Pancreas (tissue), 10 donors: ENCODE measurements at regions not wholly inside any gene's neighbourhood (a gene's known extent, or its start where the extent isn't known, plus 50 kb on each side); places are given as distances from the start of the nearest gene placed in this dataset.
A peak's percentile ranks its signal among the peaks of the same experiment; 100 is the strongest.

ENCODE experiments used
- ATAC-seq, 4 donors: fragments of 200-7000 bp; cut with Tn5 transposase; one replicate each; pipeline versions ENCODE4 v1.8.0 to v1.9.1; 2020; ENCODE audit warnings: mild to moderate bottlenecking in 4 of 4, moderate library complexity in 4 of 4
- DNase-seq, 6 donors: peaks; one replicate each; pipeline ENCODE4 v3.0.0-alpha.2; 2020
- FAIRE-seq: peaks from 2 replicates; lab custom pipeline; 2012; peaks lifted over from hg19 to GRCh38; lab: Jason Lieb, UNC
- H3K27ac ChIP-seq, 4 donors: fragments of 200-600 bp; sonication (generic); 1 replicate in 3 of 4; 2 replicates in 1 of 4; pipeline versions ENCODE4 v1.5.0 to v1.8.0; 2020
- H3K27me3 ChIP-seq, 4 donors: fragments of 200-600 bp; one replicate each; pipeline ENCODE4 v1.8.0; 2021
- H3K36me3 ChIP-seq, 3 donors: fragments of 200-600 bp; sonication (generic) in 1 of 3; one replicate each; pipeline versions ENCODE4 v1.5.0 to v1.8.0; 2020 to 2021
- H3K4me1 ChIP-seq, 3 donors: fragments of 200-600 bp; one replicate each; pipeline ENCODE4 v1.8.0; 2021
- H3K4me3 ChIP-seq, 4 donors: fragments of 200-600 bp; sonication (generic) in 2 of 4; one replicate each; pipeline versions ENCODE4 v1.5.0 to v1.8.0; 2020 to 2021
- H3K9me3 ChIP-seq, 4 donors: fragments of 200-600 bp; one replicate each; pipeline ENCODE4 v1.8.0; 2021
- WGBS, 2 donors: extraction: QIAGEN DNeasy Blood & Tissue Kit; methylation state at CpG; one replicate each; pipeline ENCODE4 v1.1.7; 2013; 5-methylcytosine and 5-hydroxymethylcytosine counted together
- intact Hi-C, 3 donors: fragments of 100-400 bp; cut with DNase I; formaldehyde crosslinking; loops; one replicate each; pipeline versions ENCODE4 v1.11.1 to v1.14.2; 2022
- TF ChIP-seq, protein P1 (sequence below), 4 donors: fragments of 200-600 bp; sonication (generic) in 3 of 4; IDR thresholded peaks; one replicate each; pipeline versions ENCODE4 v1.5.0 to v1.8.0; 2021; ENCODE audit warnings: antibody characterized with exemption in 4 of 4
- donor health status: healthy with polysubstance abuse.
- donor health status: DM: no; HTN: no; CAD: no; lungs with moderate emphysema.
- donor health status: DM: no; HTN: no; CAD: no.
- donor health status: control.
- donor health status: control.
- donor health status: Bipolar disorder and iron deficiency.
- donor health status: DM: yes; HTN: yes; CAD: no.
- donor health status: DM: no; HTN: no; CAD: no.
- donor health status: DM: no; HTN: no; CAD: no.
- donor health status: DM: yes; HTN: yes; CAD: no.

DNA sequence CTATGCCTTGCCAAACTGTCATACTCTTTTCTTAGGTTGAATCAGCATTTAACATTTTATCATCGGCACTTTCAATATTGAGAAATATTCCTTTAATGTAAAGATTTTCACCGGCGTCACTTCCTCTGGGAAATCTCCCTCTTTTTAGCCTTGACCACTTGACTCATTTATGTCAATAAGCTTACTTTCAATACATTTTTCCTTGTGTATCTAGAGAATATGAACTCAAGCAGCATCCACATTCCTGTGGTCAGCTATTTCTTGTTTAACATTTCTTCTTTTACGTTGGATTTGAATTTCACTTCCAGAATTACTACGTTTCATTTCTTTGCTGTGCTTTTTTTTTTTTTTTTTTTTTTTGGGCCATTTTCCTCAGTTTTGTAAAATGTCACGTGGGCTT lies 271.2 kb upstream of the HTR2A start:
- Histone ChIP-seq H3K27ac (no peak overlapping the region), H3K9me3 (no peaks in the 10 kb centered on the region), H3K27me3 (no peaks in the 10 kb centered on the region), H3K4me3 (no peak overlapping the region), H3K36me3 (no peaks in the 10 kb centered on the region), H3K4me1 (no peaks in the 10 kb centered on the region)
- FAIRE-seq (no peak), ATAC-seq (no peak), DNase-seq (no peak)
- TF ChIP-seq, protein P1, sequence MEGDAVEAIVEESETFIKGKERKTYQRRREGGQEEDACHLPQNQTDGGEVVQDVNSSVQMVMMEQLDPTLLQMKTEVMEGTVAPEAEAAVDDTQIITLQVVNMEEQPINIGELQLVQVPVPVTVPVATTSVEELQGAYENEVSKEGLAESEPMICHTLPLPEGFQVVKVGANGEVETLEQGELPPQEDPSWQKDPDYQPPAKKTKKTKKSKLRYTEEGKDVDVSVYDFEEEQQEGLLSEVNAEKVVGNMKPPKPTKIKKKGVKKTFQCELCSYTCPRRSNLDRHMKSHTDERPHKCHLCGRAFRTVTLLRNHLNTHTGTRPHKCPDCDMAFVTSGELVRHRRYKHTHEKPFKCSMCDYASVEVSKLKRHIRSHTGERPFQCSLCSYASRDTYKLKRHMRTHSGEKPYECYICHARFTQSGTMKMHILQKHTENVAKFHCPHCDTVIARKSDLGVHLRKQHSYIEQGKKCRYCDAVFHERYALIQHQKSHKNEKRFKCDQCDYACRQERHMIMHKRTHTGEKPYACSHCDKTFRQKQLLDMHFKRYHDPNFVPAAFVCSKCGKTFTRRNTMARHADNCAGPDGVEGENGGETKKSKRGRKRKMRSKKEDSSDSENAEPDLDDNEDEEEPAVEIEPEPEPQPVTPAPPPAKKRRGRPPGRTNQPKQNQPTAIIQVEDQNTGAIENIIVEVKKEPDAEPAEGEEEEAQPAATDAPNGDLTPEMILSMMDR (IDR thresholded peaks at IDR 0.05) = no peak
- 31 to 38% methylated on average over 6 of the region's 6 CpGs for WGBS, 2 donors
- intact Hi-C loops = no loop called here

DNA sequence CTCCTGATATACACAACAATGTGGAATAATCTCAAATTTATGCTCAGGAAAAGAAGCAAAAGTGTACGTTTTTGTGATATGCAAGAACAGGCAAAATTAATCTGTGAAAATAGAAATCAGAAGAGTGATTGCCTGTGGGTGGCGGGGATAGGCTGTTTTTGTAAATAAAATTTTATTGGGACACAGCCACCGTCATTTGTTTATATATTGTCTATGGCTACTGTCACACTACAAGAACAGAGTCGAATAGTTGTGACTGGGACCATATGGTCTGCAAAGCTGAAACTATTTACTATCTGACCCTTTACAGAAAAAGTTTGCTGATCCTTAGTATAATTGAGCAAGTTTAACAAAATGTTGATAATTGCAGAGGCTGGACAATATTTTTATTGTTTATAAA lies 269.5 kb upstream of the HTR2A start:
- TF ChIP-seq, protein P1 (IDR thresholded peaks at IDR 0.05) = no peak
- Histone ChIP-seq H3K27me3 (no peaks in the 10 kb centered on the region), H3K4me3 (no peak overlapping the region), H3K9me3 (no peaks in the 10 kb centered on the region), H3K4me1 (no peaks in the 10 kb centered on the region), H3K27ac (no peak overlapping the region), H3K36me3 (no peaks in the 10 kb centered on the region)
- ATAC-seq (no peak), FAIRE-seq (no peak), DNase-seq (no peak)
- intact Hi-C loops = no loop called here
- whole genome bisulfite sequencing, 2 donors = 67 to 74% methylated on average over 4 of the region's 4 CpGs

DNA sequence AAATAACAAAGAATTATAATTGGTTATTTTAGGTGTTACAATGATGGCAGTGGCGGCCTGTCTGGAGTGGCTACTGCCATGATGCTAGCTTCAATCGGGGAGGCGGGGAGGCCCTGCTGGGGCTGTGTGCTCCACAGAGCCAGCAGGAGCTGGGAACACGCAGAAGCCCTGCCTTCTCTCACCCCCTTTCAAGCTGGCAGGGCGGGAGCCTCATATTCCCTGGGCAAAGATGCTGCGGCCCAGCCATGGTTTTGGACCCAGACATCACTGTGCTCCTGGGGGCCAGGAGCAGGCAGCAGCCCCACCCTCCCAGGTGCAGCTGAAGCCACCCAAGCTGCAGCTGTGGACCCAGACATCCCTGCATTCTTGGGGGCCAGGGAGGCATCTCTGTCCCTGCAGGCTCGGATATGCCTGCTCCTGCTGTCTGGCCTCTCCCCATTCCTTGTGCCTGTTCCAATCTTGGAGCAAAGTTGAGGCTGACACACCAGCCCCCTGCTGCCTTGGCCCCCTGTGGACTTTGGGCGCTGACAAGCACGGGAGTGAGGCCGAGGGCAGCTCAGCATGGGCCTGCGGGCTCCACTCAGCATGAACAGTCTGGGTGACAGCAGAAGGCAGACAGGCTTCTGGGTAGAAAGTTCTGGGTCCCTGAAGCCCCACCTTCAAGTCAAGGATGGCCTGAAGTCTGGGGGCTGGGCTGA lies 263.1 kb upstream of the HTR2A start:
- intact Hi-C loops = no loop called here
- no peak overlapping the region for H3K27ac ChIP-seq
- H3K4me3 ChIP-seq = no peak overlapping the region
- no peaks in the 10 kb centered on the region for H3K4me1 ChIP-seq
- peak in 1 of 6 donors; percentile 39 for DNase-seq
- FAIRE-seq = no peak
- ATAC-seq = no peak
- no peaks in the 10 kb centered on the region for H3K36me3 ChIP-seq
- 89 to 90% methylated on average over 11 of the region's 11 CpGs for WGBS, 2 donors
- H3K9me3 ChIP-seq = no peaks in the 10 kb centered on the region
- TF ChIP-seq, protein P1 (IDR thresholded peaks at IDR 0.05) = no peak
- H3K27me3 ChIP-seq = no peaks in the 10 kb centered on the region

DNA sequence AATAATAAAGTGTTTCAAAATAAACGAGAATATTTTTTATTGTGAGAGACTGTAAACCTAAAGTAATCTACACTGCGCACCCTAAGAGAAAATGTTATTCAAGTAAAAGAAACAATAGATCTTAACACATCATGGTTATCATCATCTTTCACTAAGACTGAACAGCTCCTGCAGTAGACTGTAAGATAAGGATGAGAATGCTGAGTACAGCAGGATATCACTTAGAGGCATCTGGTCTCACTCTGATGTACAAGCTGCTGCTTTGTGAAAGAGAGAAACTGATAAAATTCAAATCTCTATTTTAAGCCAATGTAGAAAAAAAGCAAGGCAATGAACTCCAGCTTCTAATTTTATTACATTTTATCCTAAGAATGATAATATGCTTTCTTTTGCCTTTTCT lies 261.7 kb upstream of the HTR2A start:
- 76 to 83% methylated on average over 2 of the region's 2 CpGs for WGBS, 2 donors
- TF ChIP-seq, protein P1 (IDR thresholded peaks at IDR 0.05) = no peak
- intact Hi-C loops = no loop called here
- Histone ChIP-seq H3K9me3 (no peaks in the 10 kb centered on the region), H3K27ac (no peak overlapping the region), H3K4me3 (no peak overlapping the region), H3K4me1 (no peaks in the 10 kb centered on the region), H3K36me3 (no peaks in the 10 kb centered on the region), H3K27me3 (no peaks in the 10 kb centered on the region)
- FAIRE-seq = no peak
- ATAC-seq = no peak
- DNase-seq = no peak

DNA sequence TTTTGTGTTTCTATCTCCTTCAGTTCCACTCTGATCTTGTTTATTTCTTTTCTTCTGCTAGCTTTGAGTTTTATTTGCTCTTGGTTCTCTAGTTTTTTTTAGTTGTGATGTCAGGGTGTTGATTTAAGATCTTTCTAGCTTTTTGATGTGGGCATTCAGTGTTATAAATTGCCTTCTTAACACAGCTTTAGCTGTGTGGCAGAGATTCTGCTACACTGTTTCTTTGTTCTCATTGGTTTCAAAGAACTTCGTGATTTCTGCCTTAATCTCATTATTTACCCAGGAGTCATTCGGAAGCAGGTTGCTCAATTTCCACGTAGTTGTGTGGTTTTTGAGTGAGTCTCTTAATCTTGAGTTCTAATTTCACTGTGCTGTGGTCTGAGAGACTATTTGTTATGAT lies 251.7 kb upstream of the HTR2A start:
- Histone ChIP-seq H3K27ac (no peak overlapping the region), H3K27me3 (no peaks in the 10 kb centered on the region), H3K36me3 (no peaks in the 10 kb centered on the region), H3K4me1 (peaks cover 0 to 10% (median 4%) of the 10 kb centered on the region in 3 donors), H3K4me3 (no peak overlapping the region), H3K9me3 (no peaks in the 10 kb centered on the region)
- TF ChIP-seq, protein P1 (IDR thresholded peaks at IDR 0.05) = no peak
- DNase-seq (no peak), ATAC-seq (peak in 1 of 4 donors; percentile 13), FAIRE-seq (no peak)
- WGBS, 2 donors = 8 to 17% methylated on average over 3 of the region's 3 CpGs
- intact Hi-C loops = no loop called here
